HuH-7 (cell line): ENCODE measurements at regions not wholly inside any gene's neighbourhood (a gene's known extent, or its start where the extent isn't known, plus 50 kb on each side); places are given as distances from the start of the nearest gene placed in this dataset.
"Not testable (repeated sequence)": the region's sequence is repeated elsewhere in the genome, so short reads cannot be mapped to it uniquely, and the experiment has no call there.

Experiments
- DNase-seq: peaks from one replicate; pipeline ENCODE4 v3.0.0; 2011; ENCODE audit warnings: low spot score

GRCh38 chr6:27544612-27545260 is 71.8 kb upstream of the ZNF184 start:
- no peak for DNase-seq

GRCh38 chr6:27544135-27544534 is 71.2 kb upstream of the ZNF184 start:
- DNase-seq: not testable (repeated sequence)

GRCh38 chr6:27542485-27542884 is 69.6 kb upstream of the ZNF184 start:
- no peak for DNase-seq

GRCh38 chr6:27541933-27542297 is 69.0 kb upstream of the ZNF184 start:
- no peak for DNase-seq

GRCh38 chr6:27541212-27541932 is 68.5 kb upstream of the ZNF184 start:
- DNase-seq: no peak

GRCh38 chr6:27539551-27539950 is 66.6 kb upstream of the ZNF184 start:
- DNase-seq: no peak

- no peak for DNase-seq
Measured at GRCh38 chr6:27532820-27533538, 60.1 kb upstream of the ZNF184 start.

GRCh38 chr6:27531772-27532459 is 59.0 kb upstream of the ZNF184 start:
- DNase-seq: no peak

- not testable (repeated sequence) for DNase-seq
Measured at GRCh38 chr6:27529796-27530195, 56.9 kb upstream of the ZNF184 start.

GRCh38 chr6:27528714-27529113 is 55.8 kb upstream of the ZNF184 start:
- DNase-seq: no peak
